M059J (cell line): ENCODE measurements at regions not wholly inside any gene's neighbourhood (a gene's known extent, or its start where the extent isn't known, plus 50 kb on each side); places are given as distances from the start of the nearest gene placed in this dataset.
"Not testable (repeated sequence)": the region's sequence is repeated elsewhere in the genome, so short reads cannot be mapped to it uniquely, and the experiment has no call there.

Experiments
- DNase-seq: peaks from one replicate; pipeline ENCODE4 v3.0.0-alpha.2; 2012; ENCODE audit warnings: low read depth

DNA sequence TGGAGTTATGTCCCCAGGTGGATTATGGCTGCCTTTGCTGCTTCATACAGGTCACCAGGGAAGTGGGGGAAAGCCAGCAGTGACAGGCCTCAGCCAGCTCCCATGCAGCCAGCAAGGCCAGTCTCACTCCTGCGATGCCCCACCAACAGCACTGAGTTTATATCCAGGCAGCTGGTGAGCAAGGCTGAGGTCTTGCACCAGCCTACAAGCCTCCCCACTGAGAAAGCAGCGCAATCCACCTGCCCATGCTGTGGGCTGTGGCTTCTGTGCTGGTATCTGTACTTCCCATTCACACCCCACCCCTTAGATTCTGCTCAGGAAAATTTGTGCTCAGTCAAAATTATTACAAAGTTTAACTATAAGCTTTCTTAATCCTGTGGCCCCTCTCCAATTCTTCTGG lies 153.5 kb downstream of the HHIP start:
- DNase-seq, result no peak

- no peak for DNase-seq
These were observed 155.8 kb downstream of the HHIP start for GRCh38 chr4:144801731-144802130.

GRCh38 chr4:144808034-144808433 lies 162.1 kb downstream of the HHIP start:
- DNase-seq, result no peak

DNA sequence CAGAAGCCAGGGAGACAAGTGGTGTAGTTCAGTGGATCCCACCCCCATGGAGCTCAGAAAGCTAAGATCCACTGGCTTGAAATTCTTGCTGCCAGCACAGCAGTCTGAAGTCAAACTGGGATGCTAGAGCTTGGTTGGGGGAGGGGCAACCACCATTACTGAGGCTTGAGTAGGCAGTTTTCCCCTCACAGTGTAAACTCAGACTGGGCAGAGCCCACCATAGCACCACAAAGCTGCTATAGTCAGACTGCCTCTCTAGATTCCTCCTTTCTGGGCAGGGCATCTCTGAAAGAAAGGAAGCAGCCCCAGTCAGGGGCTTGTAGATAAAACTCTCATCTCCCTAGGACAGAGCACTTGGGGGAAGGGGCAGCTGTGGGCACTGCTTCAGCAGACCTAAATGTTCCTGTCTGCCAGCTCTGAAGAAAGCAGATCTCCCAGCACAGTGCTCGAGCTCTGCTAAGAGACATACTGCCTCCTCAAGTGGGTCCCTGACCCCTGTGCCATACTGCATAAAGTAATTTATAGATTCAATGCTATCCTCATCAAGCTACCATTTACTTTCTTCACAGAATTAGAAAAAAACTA lies 163.2 kb downstream of the HHIP start:
- no peak for DNase-seq

DNA sequence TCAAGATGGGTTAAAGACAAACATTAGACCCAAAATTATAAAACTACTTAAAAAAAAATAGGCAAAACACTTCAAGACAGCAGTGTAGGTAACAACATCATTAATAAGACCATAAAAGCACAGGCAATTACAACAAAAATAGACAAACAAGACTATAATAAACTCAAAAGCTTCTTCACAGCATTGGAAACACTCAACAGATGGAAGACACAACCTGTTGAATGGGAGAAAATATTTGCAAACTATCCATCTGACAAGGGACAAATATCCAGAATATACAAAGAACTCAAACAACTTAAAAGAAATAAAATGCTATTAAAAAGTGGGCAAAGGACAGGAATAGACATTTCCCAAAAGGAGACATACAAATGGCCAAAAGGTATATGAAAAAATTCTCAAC lies 170.7 kb downstream of the HHIP start:
- DNase-seq, result no peak

DNA sequence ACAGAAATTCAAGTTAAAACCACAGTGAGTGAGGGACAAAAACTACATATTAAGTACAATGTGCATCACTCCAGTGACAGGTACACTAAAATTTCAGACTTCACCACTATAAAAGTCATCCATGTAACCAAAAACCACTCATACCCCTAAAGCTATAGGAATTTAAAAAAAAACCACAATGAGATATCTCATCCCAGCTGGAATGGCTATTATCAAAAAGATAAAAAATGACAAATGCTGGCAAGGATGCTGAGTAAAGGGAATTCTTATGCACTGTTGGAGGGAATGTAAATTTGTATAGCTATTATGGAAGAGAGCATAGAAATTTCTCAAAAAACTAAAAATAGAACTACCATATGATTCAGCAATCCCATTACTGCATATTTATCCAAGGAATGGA lies 171.1 kb downstream of the HHIP start:
- no peak for DNase-seq

DNA sequence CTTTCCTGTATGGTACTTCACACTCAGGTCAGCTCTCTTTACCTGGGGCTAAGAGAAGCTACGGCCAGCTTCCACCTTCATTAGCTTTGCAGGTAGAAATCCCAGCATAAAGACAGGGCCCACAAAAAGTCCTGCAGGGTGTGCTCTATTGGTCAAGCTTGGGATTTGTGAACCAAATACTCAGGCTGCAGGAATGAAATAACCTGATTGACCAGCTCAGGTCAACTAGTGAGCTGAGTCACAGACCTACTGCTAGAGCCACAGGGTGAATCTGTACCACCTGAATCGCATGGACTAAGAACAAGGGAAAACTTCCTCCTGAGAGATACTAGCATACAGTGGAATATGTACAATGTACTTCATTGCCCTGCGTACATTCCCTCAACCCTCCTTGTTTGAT lies 172.2 kb downstream of the HHIP start:
- no peak for DNase-seq

- DNase-seq, result no peak
These were observed 173.6 kb downstream of the HHIP start for GRCh38 chr4:144819591-144819990.

- peak; percentile 18 for DNase-seq
These were observed 174.2 kb downstream of the HHIP start for GRCh38 chr4:144820011-144820727.

- peak; percentile 3 for DNase-seq
These were observed 174.8 kb downstream of the HHIP start for GRCh38 chr4:144820728-144821085.

- no peak for DNase-seq
These were observed 186.0 kb downstream of the HHIP start for GRCh38 chr4:144831971-144832370.

GRCh38 chr4:144845411-144845810 lies 199.5 kb downstream of the HHIP start:
- no peak for DNase-seq

- DNase-seq, result no peak
These were observed 206.0 kb downstream of the HHIP start for GRCh38 chr4:144851948-144852347.

GRCh38 chr4:144861471-144861870 lies 215.5 kb downstream of the HHIP start:
- DNase-seq, result no peak

GRCh38 chr4:144862210-144862609 lies 216.3 kb downstream of the HHIP start:
- no peak for DNase-seq

- DNase-seq, result not testable (repeated sequence)
These were observed 218.9 kb downstream of the HHIP start for GRCh38 chr4:144864891-144865290.

DNA sequence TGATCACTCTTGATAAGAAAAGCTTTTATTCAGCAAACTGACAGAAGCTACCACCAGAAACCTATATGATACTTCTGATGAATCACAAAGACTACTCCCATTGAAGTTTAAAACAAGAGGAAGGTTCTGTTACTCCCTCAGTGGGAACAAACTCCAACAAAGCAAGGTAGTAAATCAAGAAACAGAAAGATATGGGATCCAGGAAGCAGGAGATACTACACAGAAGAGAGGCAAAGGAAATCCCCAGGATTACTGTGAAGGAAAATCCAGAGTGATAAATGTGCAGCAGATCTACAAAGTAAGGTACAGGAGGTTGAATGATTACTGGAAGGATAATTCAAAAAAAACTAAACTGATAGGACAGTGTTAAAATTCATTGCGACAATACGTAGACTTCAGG lies 222.4 kb downstream of the HHIP start:
- no peak for DNase-seq

DNA sequence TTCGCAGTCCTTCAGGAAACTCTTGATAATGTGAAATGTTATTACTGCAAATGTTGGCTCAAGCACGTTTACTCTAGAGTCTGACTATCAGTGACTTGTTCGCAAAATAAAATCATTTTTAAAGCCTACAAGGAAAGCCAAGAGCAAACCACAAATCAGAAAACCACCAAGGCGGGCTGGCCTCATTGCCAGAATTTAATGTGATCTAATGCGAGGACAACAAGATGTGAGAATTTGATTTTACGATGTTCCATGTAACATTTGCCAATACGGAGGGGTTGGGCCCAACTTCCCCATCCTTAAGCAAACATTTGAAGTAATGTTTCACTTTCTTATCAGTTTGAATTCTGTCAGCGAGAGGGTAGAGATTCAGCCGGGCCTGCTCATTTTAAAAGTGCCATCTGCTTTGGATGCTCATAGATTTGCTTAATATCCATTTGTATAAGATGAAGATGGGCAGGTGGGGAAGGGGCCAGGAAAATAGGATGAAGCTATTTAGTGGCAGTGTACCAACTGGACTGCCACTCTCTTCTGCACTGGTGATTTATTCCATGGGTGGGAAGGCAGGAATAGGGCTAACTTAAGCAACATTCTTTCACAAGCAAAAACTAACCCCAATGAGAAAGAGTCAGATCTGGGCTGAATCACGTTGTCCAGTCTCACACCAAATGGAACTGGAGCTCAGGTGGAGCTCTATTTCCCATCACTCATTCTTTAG lies 225.3 kb downstream of the ANAPC10 start:
- no peak for DNase-seq

GRCh38 chr4:144873226-144873990 lies 224.6 kb downstream of the ANAPC10 start:
- no peak for DNase-seq

DNA sequence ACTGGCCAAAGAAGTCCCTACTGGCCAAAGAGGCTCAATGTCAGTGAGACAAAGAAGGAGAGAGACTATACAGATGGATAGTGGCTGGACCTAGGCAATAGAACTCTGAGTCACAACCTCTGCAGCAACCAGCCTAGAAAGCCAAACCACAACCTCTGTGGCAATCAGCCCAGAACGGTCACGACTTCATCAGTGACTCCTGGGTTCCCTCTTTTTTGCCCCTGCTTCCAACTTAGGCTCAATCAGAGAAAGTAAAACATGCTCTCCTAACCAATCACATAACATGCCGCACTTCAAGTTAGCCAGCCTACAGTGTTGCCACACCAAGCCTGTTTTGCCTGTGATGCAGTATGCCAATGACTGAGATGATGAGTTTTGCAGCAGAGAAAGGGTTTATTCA lies 203.4 kb downstream of the ANAPC10 start:
- peak; percentile 87 for DNase-seq

DNA sequence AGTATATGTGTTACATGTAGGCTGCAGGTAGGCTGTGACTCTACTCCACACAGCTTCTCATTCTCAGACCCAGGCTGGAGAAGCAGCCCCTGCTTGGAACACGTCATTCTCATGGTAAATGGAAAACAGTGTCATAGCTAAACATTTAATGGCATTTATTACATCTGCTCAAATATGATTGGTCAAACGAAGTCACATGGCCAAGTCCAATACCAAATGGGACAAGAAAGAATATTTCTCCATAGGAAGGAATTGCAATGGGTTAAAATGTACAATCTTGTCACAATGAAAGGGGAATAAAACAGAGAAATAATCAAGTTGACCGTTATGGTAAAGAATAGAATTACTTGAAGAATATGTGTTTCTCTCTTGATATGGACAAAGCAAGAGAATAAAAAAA lies 198.6 kb downstream of the ANAPC10 start:
- no peak for DNase-seq

DNA sequence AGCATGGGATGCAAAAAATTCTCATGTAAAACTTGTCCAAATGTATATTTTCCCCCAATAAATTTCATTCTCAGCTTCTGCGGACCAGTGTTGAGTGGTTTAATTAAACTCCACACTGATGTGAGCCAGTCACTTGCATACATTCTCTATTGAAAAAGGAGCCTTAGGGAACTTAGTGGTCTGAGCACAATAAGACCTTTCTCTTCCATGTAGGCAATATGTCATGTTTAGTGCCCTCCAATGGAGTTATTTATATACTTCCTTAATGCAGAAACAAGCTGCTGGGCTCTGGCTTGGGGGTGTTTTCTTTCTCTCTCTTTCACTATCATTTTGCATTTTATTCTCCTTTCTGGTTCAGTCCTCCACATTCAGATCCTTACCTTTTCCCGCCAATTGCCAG lies 196.9 kb downstream of the ANAPC10 start:
- no peak for DNase-seq

DNA sequence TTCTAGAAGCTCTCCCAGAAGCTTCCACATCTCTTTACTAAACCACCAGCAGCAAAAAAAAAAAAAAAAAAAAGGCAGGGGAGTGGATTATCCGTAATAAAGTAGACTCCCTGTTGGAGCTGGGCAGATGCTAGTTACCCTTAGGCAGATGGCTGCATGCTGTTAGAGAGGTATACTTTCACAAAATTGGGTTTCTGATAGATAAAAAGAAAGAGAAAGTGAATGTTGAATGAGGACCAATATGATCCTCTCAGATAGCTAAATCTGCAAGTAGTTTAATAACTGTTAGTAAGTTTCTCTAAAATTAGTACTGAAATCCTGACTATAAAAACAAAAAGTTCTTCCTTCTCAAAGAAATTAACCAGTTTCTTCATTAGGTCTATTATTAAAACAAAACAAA lies 195.4 kb downstream of the ANAPC10 start:
- DNase-seq, result no peak
